ENCODE measurements at regions not wholly inside any gene's neighbourhood (a gene's known extent, or its start where the extent isn't known, plus 50 kb on each side); places are given as distances from the start of the nearest gene placed in this dataset.

DNA sequence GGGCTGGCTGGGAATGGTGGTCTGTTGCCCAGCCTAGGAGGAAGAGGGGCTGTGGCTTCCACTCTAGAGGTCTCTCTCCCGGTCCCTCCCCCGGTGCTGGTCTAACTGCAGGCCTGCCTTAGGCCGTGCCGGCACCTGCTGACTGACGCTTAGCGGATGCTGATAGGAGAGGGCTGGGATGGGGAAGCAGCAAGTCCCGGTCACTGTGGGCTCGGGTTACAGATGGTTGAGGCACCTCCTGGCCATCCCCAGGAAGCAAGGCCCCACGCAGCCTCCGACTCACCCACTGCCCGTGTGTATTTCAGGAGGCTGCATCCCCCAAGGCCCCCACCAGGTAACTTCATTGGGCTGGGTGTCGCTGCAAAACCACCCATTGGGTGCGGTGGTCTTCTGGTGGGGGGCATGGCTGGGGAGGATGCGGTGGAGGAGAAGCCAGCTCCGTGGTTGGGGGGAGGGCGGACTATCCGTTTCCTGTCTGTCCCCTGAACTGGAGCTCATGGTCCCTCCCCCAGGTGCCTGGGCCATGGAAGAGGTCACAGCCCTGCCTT, 278.9 kb downstream of the SEC14L1 start:
- intact Hi-C loops (cut with DNase I) = no loop called here

DNA sequence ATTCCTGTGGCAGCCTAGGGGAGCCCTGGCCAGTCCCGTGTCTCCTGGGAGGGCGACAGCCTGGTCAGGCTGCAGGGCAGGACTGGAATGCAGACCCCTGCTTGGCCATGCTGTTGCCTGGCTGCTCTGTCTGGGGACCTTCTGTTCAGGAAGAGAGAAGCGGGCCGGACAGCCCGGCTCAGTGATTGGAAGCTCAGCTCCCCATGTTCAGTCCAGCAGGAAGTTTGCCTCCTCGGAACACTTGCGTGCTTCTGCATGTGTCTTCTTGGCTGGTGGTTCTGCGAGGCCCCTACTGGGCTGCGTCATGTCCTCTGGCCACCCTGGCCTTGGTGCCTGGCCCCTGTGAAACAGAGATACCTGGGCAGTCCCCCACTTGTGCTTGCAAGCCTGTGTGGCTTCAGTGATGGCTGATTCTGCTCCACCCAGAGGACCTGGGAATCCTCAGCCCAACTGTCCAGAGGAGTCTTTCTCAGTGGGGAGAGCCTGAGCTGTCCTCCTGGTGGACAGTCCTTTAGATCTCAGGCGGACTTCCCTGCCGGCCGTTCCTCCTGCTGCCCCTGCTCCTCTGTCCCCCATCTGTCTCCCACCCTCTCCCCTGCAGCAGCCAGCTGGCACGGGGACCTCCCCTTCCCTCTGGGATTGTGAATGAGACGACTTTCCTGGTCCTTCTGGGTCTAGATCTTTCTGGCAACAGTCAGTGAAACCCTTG, 279.5 kb downstream of the SEC14L1 start:
- peak; percentile 76 for DNase-seq (ENCODE audit: low spot score)
- intact Hi-C loops (cut with DNase I) = no loop called here

More for the DNA sequence above, 278.9 kb downstream of the SEC14L1 start:
- no peak for DNase-seq (ENCODE audit: low spot score)

DNA sequence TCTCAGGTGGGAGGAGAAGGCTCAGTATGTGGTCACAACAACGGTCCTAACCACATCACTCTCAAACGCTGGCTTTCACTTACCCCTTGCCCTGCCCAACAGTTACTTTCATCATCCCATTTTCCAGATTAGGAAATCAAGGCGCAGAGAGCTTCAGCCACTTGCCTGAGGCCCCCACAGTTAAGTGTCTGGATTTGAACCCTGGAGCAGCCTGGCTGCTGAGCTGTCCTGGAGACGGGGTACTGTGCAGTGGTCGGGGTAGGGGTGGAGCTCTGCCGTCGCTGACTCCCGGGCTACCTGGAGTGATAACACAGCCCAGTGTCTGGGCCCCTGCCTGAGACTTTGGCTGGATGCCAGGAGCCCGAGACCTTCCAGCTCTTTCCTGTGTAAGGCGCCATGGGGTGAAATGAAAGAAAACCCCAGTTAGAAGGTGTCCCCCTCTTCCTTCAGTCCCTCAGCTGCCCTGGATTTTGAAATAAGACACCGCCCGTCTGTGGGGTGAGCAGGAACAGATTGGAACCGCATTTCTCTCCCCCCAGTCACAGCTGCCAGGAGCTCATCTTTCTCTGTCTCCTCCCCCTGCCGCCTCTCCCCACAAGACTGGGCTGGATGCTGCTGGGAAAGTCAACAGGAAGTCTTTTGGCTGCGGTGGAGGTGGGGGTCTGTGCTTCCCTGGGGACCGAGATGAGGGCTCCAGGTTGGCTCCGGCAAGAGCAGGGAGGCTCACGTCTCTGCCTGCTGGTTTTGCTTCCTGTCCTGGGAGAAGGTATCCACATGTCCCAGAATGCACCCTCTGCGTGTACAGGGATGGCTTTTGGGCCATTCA, 280.2 kb downstream of the SEC14L1 start:
- intact Hi-C loops (cut with DNase I) = no loop called here
- DNase-seq (ENCODE audit: low spot score) = peak; percentile 83

DNA sequence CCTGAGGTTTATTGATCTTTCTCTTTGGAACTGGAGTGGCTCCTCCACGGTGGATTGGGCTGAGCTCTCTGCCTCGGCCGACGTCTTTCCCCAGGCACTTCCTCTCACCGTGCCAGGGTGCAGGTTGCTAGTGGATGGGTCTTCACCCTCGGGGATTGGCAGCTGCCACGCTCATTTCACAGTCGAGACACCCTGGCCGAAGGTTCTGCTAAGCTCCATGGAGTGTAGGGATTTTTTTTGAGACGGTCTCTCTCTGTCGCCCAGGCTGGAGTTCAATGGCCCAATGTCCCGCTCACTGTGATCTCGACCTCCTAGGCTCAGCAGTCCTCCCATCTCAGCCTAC, 280.8 kb downstream of the SEC14L1 start:
- DNase-seq (ENCODE audit: low spot score) = peak; percentile 67
- intact Hi-C loops (cut with DNase I) = no loop called here

DNA sequence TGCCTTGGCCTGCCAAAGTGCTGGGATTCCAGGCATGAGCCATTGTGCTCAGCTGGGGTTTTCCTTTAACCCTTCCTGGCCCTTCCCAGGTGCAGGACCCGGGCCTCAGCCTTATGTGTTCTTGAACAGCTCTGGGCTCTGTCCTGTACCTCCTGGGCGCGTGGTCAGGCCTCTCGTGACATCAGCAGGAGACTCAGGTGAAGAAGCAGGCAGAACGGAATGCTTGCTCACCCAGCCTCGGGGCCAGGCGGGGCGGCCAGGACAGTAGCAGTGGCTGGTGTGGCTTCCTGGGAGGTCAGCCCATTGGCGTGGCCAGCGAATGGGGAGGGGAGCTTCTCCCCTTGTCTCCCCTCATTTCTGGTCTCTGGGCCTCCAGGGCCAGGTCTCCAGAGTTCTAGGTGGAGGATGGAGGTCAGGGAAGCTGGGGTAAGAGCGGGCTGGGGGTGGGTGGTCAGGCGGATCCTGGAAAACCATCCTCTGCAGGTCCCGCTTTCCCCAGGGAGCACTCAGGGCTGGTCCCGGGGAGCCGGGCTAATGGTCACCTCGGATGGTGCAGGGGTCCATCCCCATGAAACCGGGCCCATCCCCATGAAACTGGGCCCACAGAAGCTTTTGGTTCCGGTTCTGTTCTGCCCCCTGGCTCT, 281.5 kb downstream of the SEC14L1 start:
- intact Hi-C loops (cut with DNase I) = no loop called here
- peak; percentile 76 for DNase-seq (ENCODE audit: low spot score)

DNA sequence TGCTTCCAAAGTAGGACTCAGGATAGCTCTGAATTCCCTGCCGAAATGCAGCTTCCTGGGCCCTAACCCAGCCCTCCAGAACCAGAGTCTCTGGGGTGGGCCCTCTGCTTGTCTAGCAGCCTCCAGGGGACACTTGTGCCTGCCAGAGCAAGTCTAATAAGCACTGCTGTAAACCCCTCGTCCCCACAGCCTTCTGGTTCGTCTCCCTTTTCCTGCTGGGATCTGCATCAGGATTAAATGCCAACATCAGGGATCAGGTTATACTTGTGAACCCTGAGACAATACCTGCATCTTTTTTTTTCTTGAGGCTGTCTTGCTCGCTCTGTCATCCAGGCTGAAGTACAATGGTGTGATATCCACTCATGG, 282.0 kb downstream of the SEC14L1 start:
- DNase-seq (ENCODE audit: low spot score) = no peak
- intact Hi-C loops (cut with DNase I) = no loop called here

DNA sequence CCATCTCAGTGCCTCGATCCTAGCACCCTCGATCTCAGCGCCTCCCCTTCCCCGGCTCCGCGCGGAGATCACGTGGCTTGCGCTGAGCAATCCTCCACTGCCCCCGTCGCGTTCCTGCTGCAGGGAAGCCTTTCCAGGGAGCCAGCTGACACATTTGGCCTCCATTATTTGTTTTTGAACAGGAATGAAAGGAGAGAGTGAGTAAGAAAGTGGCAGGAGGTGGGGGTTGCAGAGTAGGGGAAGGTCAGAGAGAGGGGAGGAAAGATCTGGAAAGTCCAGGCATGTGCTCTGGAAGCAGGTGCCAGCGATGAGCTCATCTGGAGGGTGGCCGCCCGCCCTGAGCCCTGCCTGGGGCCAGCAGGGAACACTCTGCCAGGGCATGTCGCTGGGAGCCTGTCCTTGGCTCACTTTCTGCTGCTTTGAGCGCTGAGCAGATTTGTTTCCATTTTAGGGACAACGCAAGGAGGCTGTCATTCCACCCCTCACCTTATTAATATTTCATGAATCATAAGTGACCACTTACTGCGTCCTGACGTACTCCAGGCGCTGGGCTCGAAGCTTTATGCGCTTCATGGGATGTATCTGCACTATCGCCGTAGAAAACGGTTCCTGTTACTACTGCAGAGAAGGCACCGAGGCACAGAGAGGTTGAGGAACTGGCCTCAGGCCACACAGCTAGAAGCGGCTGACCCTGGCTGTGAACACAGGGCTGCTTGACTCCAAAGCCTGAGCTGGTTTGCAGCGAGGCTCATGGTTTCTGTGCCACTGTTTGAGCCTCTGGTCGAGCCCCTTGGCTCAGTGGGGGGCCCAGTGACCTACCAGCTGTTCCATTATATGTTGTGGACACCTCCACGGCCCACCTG, 283.1 kb downstream of the SEC14L1 start:
- DNase-seq (ENCODE audit: low spot score) = peak; percentile 97
- intact Hi-C loops (cut with DNase I) = loop anchor here in 1 of 2 donors (2.0 kb wide), 1 partner anchor 35 kb away; no protein-coding TSS in a partner anchor

DNA sequence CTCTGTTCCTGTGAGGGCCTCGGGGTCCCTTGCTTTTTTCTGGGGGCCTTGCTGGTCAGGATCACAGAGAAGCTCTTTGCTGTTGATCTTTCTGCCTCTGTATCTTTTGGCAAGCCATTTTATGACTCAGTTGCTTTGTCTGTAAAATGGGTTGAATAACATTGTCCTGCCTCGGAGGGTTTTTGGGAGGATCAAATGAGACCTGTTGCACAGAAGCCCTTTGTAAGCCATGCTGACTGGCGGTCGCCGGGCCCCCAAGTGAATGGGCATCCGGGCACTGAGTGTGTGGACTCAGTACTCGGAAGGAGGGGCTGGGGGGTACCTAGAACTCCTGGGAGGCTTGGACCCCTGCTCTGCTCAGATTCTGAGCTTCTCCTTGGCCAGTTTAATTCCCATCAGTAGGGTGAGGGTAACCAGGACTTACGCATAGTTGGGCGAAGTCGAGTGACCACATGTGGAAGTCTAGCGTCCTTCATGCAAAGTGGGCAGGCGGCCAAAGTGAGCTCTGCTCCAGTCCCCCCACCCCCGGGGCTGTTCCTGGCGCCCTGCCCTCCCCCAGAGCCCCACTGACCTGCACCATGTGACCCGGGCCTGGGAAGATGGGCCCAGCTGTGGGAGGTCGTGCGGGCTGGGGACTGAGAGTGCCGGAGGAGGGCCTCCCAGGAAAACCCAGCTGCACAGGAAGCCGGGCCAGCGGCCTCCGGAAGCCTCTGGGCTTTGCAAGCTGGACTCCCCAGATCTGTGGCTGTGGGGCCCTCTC, 284.0 kb downstream of the SEC14L1 start:
- DNase-seq (ENCODE audit: low spot score) = peak; percentile 95

DNA sequence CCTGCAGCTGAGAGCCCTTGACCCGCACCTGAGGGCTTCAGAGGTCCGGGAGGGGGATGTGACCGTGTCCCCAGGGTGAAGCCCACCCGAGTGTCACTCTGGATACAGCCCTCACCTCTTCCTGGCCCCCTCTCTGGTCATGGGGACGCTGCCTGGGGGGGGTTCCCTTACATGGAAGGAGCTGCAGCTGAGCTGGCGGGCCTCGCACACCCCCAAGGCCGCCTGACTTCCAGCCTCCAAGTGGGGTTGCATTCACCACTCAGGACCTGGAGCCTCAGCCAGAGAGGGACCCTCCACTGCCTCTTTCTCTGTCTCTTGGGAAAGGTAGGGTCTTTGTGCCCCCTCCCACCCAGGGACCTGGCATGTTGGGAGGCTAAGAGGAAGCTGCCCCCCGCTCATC, 284.6 kb downstream of the SEC14L1 start:
- intact Hi-C loops (cut with DNase I) = loop anchor here in 1 of 2 donors (2.0 to 5.0 kb wide), 2 partner anchors 37 to 93 kb away; no protein-coding TSS in a partner anchor

More for the DNA sequence above, 284.0 kb downstream of the SEC14L1 start:
- intact Hi-C loops (cut with DNase I) = loop anchor here in 1 of 2 donors (2.0 to 5.0 kb wide), 2 partner anchors 36 to 92 kb away; no protein-coding TSS in a partner anchor

DNA sequence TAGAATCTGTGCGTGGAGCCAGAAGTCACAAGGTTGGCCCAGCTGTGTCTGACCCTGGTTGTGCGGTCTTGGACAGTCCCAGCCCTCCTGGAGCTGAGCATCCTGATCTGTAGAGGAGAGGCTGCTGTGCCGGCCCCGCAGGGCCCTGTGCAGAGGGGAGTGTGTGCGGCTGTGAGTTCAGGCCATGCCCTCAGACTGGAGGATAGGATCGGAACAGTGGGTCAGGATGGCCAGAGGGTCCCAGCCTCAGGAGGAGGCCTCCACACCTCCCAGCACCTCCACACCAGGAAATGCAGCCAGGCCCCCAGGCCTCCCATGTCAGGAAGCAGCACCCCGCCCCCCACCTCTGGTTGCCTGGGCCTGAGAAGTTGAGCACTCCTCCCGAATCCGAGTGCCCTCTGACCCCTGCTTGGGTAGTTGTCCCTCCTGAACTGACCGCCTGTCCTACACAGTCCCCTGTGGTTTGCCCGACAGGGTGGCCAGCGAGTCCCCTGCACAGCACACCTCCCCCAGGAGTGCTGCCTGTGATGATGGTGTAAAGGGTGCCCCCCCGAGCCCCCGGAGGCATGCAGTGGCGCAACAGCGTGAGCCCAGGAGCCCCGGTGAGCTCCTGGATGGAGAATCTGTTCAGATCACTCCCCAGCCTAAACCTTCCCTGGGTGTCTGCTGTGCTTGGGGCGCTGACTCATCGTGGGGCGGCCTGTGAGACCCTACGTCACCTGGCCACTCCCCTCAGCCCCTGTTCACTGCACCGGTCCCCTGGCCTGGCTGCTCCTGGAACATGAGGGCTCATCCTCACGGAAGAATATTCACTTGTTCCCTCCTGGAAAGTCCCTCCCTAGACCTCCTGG, 285.2 kb downstream of the SEC14L1 start:
- intact Hi-C loops (cut with DNase I) = loop anchor here in 1 of 2 donors (2.0 to 5.0 kb wide), 2 partner anchors 37 to 94 kb away; no protein-coding TSS in a partner anchor

More for the DNA sequence above, 284.6 kb downstream of the SEC14L1 start:
- DNase-seq (ENCODE audit: low spot score) = no peak

DNA sequence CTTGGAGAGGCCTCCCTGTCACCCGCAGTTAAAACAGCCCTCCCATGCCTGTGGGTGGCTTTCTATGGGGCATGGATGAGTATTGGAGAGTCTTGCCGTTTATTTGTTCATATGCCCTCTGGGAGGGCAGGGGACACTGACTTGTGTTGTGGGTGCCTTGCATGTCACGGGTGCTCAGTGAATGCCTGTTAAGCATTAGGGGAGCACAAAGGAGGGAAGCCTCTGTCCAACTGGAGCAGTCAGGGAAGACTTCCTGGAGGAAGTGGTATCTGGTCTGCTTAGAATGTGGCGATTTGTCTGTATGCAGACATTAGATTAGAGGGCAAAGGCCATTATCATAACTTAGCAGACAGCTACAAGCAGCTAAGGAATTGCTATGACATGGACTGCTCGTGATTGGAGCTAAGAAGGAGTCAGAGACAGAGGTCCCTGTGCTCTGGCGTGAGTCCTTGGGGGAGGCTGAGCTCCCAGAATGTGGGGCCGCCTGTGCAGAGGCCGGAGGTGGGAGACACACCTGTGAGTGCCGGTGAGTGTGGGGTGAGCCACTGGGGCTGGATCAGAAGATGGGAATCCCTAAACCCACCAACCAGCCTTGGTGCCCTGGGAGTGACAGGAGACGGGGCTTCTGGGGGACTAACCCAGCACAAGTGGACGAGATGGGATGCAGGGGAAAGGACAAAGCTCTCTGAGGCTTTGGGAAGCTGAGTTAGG, 286.1 kb downstream of the SEC14L1 start:
- intact Hi-C loops (cut with DNase I) = loop anchor here in 1 of 2 donors (5.0 kb wide), 1 partner anchor 95 kb away; no protein-coding TSS in a partner anchor
- no peak for DNase-seq (ENCODE audit: low spot score)

More for the DNA sequence above, 285.2 kb downstream of the SEC14L1 start:
- peak; percentile 84 for DNase-seq (ENCODE audit: low spot score)

DNA sequence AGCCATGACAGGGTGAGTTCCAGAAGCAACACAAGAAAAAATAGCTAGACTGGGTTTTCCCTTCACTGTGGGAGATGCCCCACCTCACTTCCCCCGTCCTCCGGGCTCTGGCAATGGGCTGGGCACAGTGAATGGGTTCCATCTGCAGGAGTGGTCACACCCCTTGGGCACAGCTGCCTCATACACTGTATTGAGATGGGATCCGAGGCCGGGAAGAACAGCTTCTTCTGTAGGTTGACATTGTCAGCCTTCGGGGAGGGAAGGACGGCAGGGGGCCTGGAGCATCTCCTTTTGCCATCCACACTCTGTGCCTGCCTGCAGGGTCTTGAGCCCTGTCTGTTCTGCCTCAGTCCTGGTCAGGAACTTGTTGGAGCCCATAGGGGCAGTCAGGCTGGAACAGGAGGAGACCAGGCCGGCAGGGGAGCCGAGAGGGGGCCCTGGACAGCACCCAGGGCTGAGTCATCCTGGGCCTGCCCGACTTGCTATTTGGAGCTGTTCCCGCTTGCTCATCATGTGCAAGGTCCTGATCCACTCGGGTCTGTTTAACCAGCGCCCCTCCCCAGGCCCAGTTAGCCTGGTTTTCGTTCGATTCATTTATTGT, 286.7 kb downstream of the SEC14L1 start:
- intact Hi-C loops (cut with DNase I) = loop anchor here in 1 of 2 donors (5.0 kb wide), 1 partner anchor 95 kb away; no protein-coding TSS in a partner anchor
- peak; percentile 91 for DNase-seq (ENCODE audit: low spot score)

DNA sequence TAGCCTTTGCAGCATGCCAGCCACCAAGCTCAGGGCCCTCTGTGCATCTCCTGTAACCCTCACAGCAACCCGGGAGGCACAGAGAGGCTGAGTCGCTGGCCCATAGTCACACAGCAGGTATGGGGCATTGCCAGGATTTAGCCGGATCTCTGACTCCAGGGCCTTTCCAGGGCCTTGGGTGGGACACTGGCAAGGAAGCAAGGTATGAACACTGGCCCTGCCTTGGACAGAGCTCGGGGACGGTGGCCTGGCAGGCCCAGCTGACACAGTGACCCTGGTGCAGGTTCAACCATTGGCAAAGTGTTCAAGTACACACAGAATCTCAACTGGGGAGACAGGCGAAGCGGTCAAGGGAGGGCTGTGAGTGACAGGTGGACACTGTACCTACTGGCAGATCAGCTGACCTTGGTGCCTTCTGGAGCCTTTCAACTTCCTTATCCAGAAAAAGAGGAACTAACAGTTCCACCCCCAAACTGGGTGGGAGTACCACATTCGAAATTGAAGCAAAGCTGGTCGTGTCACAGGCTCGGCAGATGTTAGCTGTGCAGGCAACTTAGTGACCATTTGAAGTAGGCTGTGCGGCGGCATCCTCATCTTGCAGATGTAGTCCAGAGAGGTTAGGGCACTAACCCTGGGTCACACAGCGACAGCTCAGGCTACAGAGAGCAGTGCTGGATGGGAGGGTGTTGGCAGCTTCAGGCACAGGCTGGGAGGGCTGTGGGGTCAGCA, 287.4 kb downstream of the SEC14L1 start:
- intact Hi-C loops (cut with DNase I) = loop anchor here in 1 of 2 donors (5.0 kb wide), 1 partner anchor 96 kb away; no protein-coding TSS in a partner anchor
- no peak for DNase-seq (ENCODE audit: low spot score)

DNA sequence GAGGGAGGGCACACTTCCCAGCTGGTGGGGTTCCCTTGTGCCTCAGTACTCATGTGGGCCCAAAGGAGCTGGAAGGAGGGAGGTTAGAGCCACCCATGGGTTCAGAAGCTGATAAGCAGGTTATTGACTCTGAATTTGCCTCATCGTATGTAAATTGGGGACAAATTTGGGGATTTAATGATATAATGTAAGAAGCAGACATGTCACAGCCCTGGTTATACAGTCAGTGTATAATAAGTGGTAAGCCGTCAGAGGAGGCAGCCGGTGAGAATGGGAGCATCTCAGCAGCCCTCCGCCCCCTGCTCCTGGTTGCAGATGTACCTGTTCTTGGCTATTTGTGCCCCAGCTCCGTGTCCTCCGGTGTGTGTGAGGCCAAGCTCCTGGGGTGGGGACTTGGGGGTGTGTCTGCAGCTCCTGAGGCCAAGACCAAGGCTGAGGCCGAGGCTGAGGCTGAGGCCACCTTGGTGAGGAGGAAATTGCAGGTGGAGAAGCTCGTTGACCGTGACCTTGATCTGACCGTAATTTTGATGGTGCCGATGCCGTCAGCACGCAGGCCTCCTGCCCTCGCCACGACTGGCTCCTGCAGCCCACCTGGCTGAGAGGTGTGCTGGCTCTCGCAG, 288.1 kb downstream of the SEC14L1 start:
- intact Hi-C loops (cut with DNase I) = loop anchor here in 1 of 2 donors (5.0 kb wide), 1 partner anchor 97 kb away; no protein-coding TSS in a partner anchor
- peak; percentile 80 for DNase-seq (ENCODE audit: low spot score)
